Breast epithelium (tissue), 3 donors: ENCODE measurements at regions not wholly inside any gene's neighbourhood (a gene's known extent, or its start where the extent isn't known, plus 50 kb on each side); places are given as distances from the start of the nearest gene placed in this dataset.

Experiments used
- CTCF ChIP-seq, 3 donors: fragments of 450-650 bp; IDR thresholded peaks; one replicate each; pipeline ENCODE4 v1.5.1; 2016 to 2017; ENCODE audit warnings: antibody characterized with exemption in 3 of 3, mild to moderate bottlenecking in 3 of 3, moderate library complexity in 3 of 3
- POLR2A ChIP-seq: fragments of 450-650 bp; IDR thresholded peaks from one replicate; pipeline ENCODE4 v1.6.1; 2016; ENCODE audit warnings: antibody characterized with exemption, mild to moderate bottlenecking, moderate library complexity
- POLR2AphosphoS5 ChIP-seq, 3 donors: sonication (generic); formaldehyde crosslinking; IDR thresholded peaks; one replicate each; pipeline ENCODE4 v1.6.1; 2017; ENCODE audit warnings: antibody characterized with exemption in 3 of 3

- no peak for TF ChIP-seq CTCF (IDR thresholded peaks at IDR 0.05)
- TF ChIP-seq POLR2AphosphoS5 (IDR thresholded peaks at IDR 0.05) = no peak
- no peak for TF ChIP-seq POLR2A
Observed at GRCh38 chr22:11626422-11626773, 3901.6 kb upstream of the OR11H1 start.
